Nucleus accumbens (tissue), 56 donors: ENCODE measurements at regions not wholly inside any gene's neighbourhood (a gene's known extent, or its start where the extent isn't known, plus 50 kb on each side); places are given as distances from the start of the nearest gene placed in this dataset.
A peak's percentile ranks its signal among the peaks of the same experiment; 100 is the strongest.
"Not testable (repeated sequence)": the region's sequence is repeated elsewhere in the genome, so short reads cannot be mapped to it uniquely, and the experiment has no call there.

Experiments used
- DNase-seq, 56 donors: peaks; one replicate each; lab custom pipeline; 2025; lab: John Stamatoyannopoulos, UW

GRCh38 chr9:96069629-96070220, 194.2 kb downstream of the ERCC6L2 start:
- no peak for DNase-seq

GRCh38 chr9:96068511-96068910, 193.0 kb downstream of the ERCC6L2 start:
- DNase-seq = peak in 5 of 56 donors; percentile 6 to 13 (median 8)

GRCh38 chr9:96067600-96067999, 192.1 kb downstream of the ERCC6L2 start:
- DNase-seq = no peak

- DNase-seq = no peak
Measured at GRCh38 chr9:96067004-96067403, 191.5 kb downstream of the ERCC6L2 start.

GRCh38 chr9:96065482-96066251, 190.2 kb downstream of the ERCC6L2 start:
- no peak for DNase-seq

GRCh38 chr9:96064826-96065481, 189.5 kb downstream of the ERCC6L2 start:
- no peak for DNase-seq

- DNase-seq = no peak
Measured at GRCh38 chr9:96062854-96063253, 187.4 kb downstream of the ERCC6L2 start.

- DNase-seq = no peak
Measured at GRCh38 chr9:96062031-96062430, 186.5 kb downstream of the ERCC6L2 start.

GRCh38 chr9:96061293-96061987, 185.9 kb downstream of the ERCC6L2 start:
- peak in 39 of 56 donors; percentile 7 to 63 (median 32) for DNase-seq

GRCh38 chr9:96058218-96058617, 182.7 kb downstream of the ERCC6L2 start:
- no peak for DNase-seq

- no peak for DNase-seq
Measured at GRCh38 chr9:96057155-96057554, 181.7 kb downstream of the ERCC6L2 start.

GRCh38 chr9:96056226-96056625, 180.7 kb downstream of the ERCC6L2 start:
- peak in 1 of 56 donors; percentile 1 for DNase-seq

- DNase-seq = not testable (repeated sequence)
Measured at GRCh38 chr9:96054248-96054647, 178.8 kb downstream of the ERCC6L2 start.

GRCh38 chr9:96052686-96053085, 177.2 kb downstream of the ERCC6L2 start:
- DNase-seq = no peak

GRCh38 chr9:96051423-96051822, 175.9 kb downstream of the ERCC6L2 start:
- no peak for DNase-seq

GRCh38 chr9:96050861-96051155, 175.3 kb downstream of the ERCC6L2 start:
- no peak for DNase-seq

GRCh38 chr9:96050048-96050860, 174.8 kb downstream of the ERCC6L2 start:
- peak in 1 of 56 donors; percentile 51 for DNase-seq

GRCh38 chr9:96048956-96049831, 173.7 kb downstream of the ERCC6L2 start:
- peak; percentile 22 to 95 (median 83) for DNase-seq
